ENCODE measurements at regions not wholly inside any gene's neighbourhood (a gene's known extent, or its start where the extent isn't known, plus 50 kb on each side); places are given as distances from the start of the nearest gene placed in this dataset.

- no peaks in the 10 kb centered on the region for H3K4me1 ChIP-seq (ENCODE audit: low read length)
- H3F3A ChIP-seq (ENCODE audit: insufficient read depth, low read length) = no peaks in the 10 kb centered on the region
- no peaks in the 10 kb centered on the region for H3K9me3 ChIP-seq (replicated peaks; ENCODE audit: insufficient read depth, low read length)
- H3K36me3 ChIP-seq (replicated peaks; ENCODE audit: insufficient read depth, low read length) = no peaks in the 10 kb centered on the region
- no peaks in the 10 kb centered on the region for H4K20me1 ChIP-seq (ENCODE audit: insufficient read depth, low read length)
- no peak overlapping the region for H3K4me3 ChIP-seq (ENCODE audit: low read length)
- no peak for DNase-seq
- no peak overlapping the region for H2AFZ ChIP-seq (ENCODE audit: low read length)
- no peak overlapping the region for H3K27ac ChIP-seq (ENCODE audit: low read length)
- H3K79me2 ChIP-seq (ENCODE audit: low read length) = no peaks in the 10 kb centered on the region
- H3K27me3 ChIP-seq (replicated peaks; ENCODE audit: insufficient read depth, low read length) = no peaks in the 10 kb centered on the region
- no peaks in the 10 kb centered on the region for H3K9me2 ChIP-seq (replicated peaks; ENCODE audit: insufficient read depth, low read length)
- no peak overlapping the region for H3K9ac ChIP-seq (ENCODE audit: low read length)
- TF ChIP-seq CTCF (IDR thresholded peaks at IDR 0.05; ENCODE audit: low read length) (no peak), EZH2phosphoT487 (IDR thresholded peaks at IDR 0.05; ENCODE audit: low read length) (no peak), EZH2 (optimal IDR thresholded peaks at IDR 0.05; ENCODE audit: low read depth, low read length) (no peak)
- H3K4me2 ChIP-seq (ENCODE audit: low read depth, low read length) = no peak overlapping the region
These were observed 217.5 kb downstream of the WNT5A start for GRCh38 chr3:55269636-55270035.

GRCh38 chr3:55269096-55269495 lies 218.0 kb downstream of the WNT5A start:
- no peak overlapping the region for H3K4me2 ChIP-seq (ENCODE audit: low read depth, low read length)
- TF ChIP-seq EZH2phosphoT487 (IDR thresholded peaks at IDR 0.05; ENCODE audit: low read length) = no peak
- no peak for TF ChIP-seq CTCF (IDR thresholded peaks at IDR 0.05; ENCODE audit: low read length)
- no peaks in the 10 kb centered on the region for H3K79me2 ChIP-seq (ENCODE audit: low read length)
- no peak overlapping the region for H3K9ac ChIP-seq (ENCODE audit: low read length)
- no peaks in the 10 kb centered on the region for H3K4me1 ChIP-seq (ENCODE audit: low read length)
- no peaks in the 10 kb centered on the region for H3F3A ChIP-seq (ENCODE audit: insufficient read depth, low read length)
- no peak for DNase-seq
- H3K27ac ChIP-seq (ENCODE audit: low read length) = no peak overlapping the region
- H2AFZ ChIP-seq (ENCODE audit: low read length) = no peak overlapping the region
- H3K36me3 ChIP-seq (replicated peaks; ENCODE audit: insufficient read depth, low read length) = no peaks in the 10 kb centered on the region
- no peaks in the 10 kb centered on the region for H3K9me2 ChIP-seq (replicated peaks; ENCODE audit: insufficient read depth, low read length)
- no peaks in the 10 kb centered on the region for H3K9me3 ChIP-seq (replicated peaks; ENCODE audit: insufficient read depth, low read length)
- no peaks in the 10 kb centered on the region for H3K27me3 ChIP-seq (replicated peaks; ENCODE audit: insufficient read depth, low read length)
- no peaks in the 10 kb centered on the region for H4K20me1 ChIP-seq (ENCODE audit: insufficient read depth, low read length)
- no peak overlapping the region for H3K4me3 ChIP-seq (ENCODE audit: low read length)

- no peaks in the 10 kb centered on the region for H3K4me1 ChIP-seq (ENCODE audit: low read length)
- no peak overlapping the region for H3K27ac ChIP-seq (ENCODE audit: low read length)
- no peaks in the 10 kb centered on the region for H3K9me3 ChIP-seq (replicated peaks; ENCODE audit: insufficient read depth, low read length)
- no peak overlapping the region for H3K4me3 ChIP-seq (ENCODE audit: low read length)
- no peaks in the 10 kb centered on the region for H3K79me2 ChIP-seq (ENCODE audit: low read length)
- TF ChIP-seq CTCF (IDR thresholded peaks at IDR 0.05; ENCODE audit: low read length) (no peak), EZH2phosphoT487 (IDR thresholded peaks at IDR 0.05; ENCODE audit: low read length) (no peak), EZH2 (optimal IDR thresholded peaks at IDR 0.05; ENCODE audit: low read depth, low read length) (no peak)
- no peak for DNase-seq
- H2AFZ ChIP-seq (ENCODE audit: low read length) = no peak overlapping the region
- no peaks in the 10 kb centered on the region for H3F3A ChIP-seq (ENCODE audit: insufficient read depth, low read length)
- no peaks in the 10 kb centered on the region for H3K27me3 ChIP-seq (replicated peaks; ENCODE audit: insufficient read depth, low read length)
- H4K20me1 ChIP-seq (ENCODE audit: insufficient read depth, low read length) = no peaks in the 10 kb centered on the region
- no peak overlapping the region for H3K9ac ChIP-seq (ENCODE audit: low read length)
- H3K9me2 ChIP-seq (replicated peaks; ENCODE audit: insufficient read depth, low read length) = no peaks in the 10 kb centered on the region
- H3K4me2 ChIP-seq (ENCODE audit: low read depth, low read length) = no peak overlapping the region
- H3K36me3 ChIP-seq (replicated peaks; ENCODE audit: insufficient read depth, low read length) = no peaks in the 10 kb centered on the region
These were observed 219.7 kb downstream of the WNT5A start for GRCh38 chr3:55267206-55267930.
